ENCODE measurements at regions not wholly inside any gene's neighbourhood (a gene's known extent, or its start where the extent isn't known, plus 50 kb on each side); places are given as distances from the start of the nearest gene placed in this dataset.

DNA sequence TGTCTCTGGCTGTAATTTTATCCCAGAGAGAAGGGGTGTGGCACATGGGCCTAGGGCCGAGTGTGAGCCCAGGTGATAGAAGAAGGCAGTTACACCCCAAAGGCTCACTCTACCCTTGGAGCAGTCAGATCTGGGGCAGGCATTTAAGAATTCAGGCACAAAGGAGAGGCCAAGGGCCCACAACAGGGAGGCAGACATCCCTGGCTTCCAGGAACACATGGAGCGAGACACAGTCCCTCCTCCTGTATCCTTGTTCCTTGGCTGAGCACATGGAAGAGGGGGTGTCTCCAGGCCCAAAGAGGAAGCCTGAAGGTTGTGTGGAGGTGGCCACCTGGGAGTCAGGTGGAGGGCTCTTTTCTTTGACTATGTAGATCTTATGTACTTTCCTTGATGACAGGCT lies 286.2 kb downstream of the RPS24 start:
- DNase-seq (ENCODE audit: low read depth in 2 of 2), result no peak

DNA sequence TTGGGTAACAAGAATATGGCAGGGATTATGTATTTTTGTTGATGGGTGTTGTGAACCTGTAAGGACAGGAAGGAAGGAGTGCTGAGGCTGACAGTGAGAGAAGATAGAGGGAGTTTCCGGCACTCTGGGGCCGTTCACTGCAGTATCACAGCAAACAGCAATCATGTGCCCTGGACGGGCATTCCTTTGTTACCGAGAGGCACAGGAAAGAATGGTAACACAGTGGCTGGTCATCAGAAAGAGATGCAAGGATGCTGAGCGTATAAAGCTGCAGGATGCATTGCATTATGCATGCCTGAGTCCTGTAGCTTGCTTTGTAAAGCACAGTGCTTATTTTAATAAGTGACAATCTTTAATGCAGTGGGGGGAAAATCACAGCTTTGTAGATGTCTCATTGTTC lies 286.8 kb downstream of the RPS24 start:
- DNase-seq (ENCODE audit: low read depth in 2 of 2), result no peak

DNA sequence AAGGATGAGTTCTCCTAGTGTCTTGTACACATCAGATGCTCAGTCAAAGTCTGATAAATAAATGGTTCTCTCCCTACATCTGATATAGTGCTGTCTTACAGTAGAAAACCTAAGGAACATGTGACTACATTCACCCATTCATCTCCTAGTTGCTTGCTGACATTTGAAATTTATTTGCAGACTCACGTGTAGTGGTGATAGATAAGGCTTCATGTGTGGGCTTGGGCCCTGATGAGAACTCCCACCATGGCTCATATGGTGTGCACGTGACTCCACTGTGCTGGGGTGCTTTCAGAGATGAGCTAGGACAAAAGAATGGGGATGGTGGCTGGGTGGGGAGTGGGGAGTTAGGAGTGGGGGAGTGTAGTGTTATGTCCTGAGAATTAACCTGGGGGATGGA lies 287.3 kb downstream of the RPS24 start:
- DNase-seq (ENCODE audit: low read depth in 2 of 2), result no peak

DNA sequence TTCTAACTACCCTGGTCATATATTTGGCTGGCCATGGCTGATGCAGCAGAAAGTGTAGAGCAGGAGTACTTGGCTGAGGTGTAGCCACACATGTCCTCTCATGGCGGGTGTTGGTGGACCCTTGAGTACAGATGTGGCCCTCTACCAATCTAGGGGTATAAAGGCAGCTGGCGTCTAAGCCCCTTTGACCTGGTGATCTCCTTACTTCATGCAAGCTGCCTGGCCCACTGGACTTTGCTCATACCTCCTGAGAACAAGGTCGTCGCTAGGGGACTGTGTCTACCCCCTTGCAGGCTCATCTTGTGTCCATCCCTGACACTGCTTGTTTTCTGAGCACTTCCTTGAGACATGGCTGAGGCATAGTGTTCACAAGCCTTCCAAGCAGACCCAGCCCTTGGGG lies 287.8 kb downstream of the RPS24 start:
- no peak for DNase-seq (ENCODE audit: low read depth in 2 of 2)

DNA sequence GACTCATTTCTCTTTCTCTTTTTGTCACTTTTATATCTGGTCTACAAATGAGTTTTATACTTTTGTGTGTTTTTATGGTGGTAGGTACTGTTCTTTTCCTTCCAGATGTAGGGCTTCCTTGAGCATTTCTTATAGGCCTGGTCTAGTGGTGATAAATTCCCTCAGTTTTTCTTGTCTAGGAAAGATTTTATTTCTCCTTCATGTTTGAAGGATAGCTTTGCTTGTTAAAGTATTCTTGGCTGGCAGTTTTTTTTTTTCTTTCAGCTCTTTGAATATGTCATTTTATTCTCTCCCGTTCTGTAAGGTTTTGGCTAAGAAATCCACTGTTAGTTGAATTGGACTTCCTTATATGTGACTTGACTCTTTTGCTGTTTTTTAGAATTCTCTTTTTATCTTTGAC lies 292.7 kb downstream of the RPS24 start:
- no peak for DNase-seq (ENCODE audit: low read depth in 2 of 2)

DNA sequence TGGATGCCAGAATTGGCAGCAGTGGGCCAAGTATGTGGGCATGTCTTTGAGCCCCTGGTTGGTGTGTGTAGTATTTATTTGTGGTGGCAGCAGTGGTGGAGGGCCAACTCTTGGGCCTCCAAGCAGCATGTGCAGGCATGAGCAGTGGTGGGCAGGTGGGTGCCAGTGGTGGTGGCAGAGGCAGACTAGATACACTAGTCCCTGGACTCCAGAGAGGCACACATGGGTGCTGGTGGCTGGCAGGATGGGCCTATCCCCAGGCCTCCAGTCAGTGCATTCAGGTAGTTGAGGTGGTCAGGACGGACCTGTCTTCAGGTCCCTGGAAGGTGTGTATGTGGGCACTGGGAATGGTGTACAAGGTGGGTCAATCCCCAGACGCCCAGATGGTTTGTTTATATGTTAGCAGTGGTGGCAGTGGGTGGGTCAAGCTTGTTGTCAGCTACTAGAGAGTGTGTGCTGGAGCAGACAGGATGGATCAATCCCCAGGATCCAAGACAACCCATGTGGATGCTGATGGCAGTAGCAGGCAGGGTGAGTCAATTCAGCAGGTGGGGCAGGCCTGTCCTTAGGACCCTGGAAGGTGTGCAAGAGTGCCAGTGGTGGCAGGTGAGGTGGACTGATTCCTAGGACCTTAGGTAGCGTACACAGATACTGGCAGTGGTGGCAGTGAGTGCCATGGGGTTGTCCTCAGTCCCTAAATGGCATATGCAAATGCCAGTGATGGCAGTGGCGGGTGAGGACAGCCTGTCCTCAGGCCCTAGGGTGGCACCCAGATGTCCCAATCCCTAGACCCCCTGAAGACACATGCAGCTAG lies 294.3 kb downstream of the RPS24 start:
- no peak for DNase-seq (ENCODE audit: low read depth in 2 of 2)

DNA sequence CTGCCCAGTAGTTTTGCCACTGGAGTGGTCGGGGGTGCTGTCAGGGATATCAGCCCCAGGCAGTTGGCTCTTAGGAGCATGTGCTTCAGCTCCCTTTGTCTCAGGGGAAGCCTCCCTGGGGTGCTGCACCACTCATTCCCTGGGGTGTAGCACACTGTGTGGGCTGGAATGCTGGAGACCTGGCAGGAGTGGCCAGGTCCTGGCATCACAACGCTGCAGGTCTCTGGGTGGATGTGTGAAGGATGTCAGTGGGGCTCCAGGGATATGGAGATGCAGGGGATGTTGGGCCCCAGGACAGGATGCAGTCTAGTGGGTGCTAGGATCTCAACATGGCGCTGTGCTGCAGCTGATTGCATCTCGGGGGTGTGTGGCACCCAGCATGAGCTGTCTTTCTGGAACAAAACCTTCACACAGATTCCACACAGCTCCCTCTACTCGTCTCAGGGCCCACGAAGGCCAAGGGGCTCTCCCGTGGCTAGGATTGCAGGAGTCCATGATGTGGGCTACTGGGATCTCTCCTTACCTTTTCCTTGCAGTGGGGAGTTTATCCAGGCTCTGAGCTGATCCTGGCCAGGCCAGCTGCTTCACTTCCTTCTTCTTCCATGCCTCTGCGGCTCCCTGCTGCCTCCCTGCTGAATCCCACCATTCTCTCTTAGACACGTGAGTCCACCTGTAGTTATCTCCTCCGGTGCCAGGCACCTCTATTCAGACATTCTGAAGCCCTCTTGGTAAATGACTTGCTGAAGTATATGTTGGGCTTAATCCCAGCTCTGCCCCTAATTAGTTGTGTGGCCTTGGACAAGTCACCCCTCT lies 295.1 kb downstream of the RPS24 start:
- no peak for DNase-seq (ENCODE audit: low read depth in 2 of 2)

DNA sequence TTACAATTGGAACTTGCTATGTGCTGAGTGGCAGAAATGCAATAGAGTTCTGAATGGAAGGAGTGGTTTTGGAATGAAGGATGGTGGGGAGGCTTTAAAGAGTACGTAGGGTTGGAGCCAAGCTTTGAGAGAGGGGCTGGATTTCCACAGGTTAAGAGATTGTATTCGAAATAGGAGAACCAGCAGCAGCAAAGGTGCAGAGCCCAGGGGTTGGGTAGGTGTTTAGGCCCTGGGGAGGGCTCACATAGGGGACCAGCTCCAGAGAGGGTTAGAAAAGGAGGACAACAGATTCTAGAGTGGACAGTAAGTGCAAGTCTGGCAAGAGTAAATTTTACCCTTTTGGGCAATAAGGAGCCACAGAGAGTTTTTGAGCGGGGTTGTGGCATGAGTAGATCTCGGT lies 297.2 kb downstream of the RPS24 start:
- no peak for DNase-seq (ENCODE audit: low read depth in 2 of 2)

DNA sequence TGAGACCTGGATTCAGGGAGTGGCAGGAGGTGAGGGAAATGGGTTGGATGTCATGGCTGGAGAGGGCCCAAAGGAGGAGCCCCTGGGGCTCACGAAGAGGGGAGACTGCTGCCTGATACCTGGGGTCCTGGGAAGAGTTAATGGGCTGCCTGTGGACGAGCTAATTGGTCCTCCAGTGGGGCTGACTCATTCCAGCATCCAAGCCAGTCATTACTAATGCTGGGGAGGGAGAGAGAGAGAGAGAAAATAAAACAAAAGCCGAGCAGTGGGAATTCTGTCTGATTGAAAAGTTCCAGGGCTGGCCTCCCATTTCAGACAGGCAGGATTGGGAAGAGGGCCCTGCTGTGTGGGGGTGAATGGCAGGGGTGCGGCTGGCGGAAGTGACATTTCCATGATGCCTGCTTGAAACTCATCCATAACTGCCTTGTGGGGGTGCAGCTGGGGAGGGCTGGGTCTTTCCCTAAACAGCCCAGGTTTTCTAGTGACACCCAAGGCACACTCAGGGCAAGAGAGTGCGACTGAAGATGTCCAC lies 297.8 kb downstream of the RPS24 start:
- no peak for DNase-seq (ENCODE audit: low read depth in 2 of 2)

DNA sequence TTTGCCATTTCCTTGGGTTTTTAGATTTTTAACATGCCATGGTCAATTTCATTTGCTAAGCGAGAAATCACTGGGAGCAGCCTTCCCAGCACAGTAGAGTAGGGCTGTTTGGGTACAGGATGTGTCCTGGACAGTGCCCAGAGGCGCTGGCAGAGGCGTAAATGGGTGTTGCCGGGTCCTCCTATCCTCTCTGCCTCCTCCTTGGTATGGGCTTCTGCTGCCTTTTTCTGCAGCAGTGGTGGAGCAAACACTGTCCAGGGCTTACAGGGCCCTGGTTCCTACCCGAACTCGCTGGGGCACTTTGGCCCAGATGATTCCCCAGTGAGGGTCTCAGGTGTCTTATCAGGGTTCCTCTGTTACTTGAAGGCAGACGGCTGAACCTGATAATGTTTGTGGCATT lies 298.3 kb downstream of the RPS24 start:
- DNase-seq (ENCODE audit: low read depth in 2 of 2), result no peak

DNA sequence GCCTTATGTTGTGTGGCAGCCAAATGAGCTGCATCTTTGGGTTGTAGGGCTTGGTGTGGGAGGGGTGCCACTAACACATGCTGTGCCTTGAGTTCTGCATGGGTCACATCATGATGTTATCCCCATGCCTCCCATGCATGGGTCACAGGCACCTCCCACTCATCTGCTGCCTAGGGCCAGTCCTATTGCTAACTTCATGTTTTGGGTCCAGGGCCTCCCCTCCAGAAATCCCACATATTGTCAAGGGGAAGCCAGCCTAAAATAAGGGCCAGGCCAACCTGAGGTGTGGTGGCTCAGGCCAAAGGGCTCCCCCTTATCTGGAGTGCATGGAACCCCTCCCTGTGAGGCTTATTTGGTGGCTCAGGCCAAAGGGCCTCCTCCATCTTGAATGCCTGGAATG lies 299.0 kb downstream of the RPS24 start:
- no peak for DNase-seq (ENCODE audit: low read depth in 2 of 2)

DNA sequence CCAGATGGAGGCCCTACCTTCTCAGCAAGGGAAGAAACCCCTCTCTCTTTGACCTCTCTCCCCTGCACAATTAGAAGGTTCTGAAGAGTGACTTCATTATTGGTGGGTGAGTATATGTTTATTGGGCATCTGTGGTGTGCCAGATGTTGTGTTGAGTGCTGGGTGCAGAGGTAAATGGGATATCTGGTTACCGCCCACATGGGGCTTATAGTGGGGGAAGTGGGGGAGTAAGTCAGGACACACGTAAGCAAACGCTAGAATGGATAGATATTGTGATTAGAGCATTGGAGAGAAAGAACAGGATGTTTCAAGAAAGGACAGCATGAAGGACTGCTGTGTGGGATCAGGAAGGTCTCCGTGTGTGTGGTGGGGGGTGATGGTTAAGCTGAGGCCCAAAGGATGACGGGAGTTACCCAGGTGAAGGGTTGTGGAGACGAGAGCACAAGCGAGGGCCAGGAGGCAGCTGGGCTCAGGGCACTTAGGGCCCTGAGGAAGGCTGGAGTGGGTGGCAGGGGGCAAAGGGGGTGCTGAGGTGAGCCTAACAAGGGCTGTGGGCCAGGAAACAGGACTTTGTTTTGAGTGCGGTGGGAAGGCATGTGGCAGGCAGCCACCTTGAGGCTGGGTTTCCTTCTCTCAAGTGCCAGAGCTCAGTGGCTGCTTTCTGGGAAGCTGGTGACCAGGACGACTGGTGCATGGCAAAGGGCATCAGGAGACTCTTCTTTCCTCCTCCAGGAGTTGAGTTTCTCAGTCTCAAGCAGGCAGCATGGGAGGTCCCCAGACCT lies 299.9 kb downstream of the RPS24 start:
- no peak for DNase-seq (ENCODE audit: low read depth in 2 of 2)

DNA sequence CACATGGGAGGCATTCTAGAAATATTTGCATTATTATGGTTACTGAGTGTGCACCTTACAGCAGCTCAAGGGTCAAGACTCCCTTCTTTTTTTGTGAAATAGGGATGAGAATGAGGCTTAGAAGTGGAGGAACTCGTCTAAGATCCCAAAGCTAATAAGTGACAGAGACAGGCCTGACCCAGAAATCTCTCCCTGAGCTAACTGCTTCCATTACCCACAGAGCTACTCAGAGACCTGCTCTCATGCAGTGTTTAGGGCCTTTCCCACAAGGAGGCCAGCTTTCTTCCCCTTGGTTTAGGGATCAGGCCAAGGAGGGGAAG lies 301.7 kb downstream of the RPS24 start:
- DNase-seq (ENCODE audit: low read depth in 2 of 2), result no peak

DNA sequence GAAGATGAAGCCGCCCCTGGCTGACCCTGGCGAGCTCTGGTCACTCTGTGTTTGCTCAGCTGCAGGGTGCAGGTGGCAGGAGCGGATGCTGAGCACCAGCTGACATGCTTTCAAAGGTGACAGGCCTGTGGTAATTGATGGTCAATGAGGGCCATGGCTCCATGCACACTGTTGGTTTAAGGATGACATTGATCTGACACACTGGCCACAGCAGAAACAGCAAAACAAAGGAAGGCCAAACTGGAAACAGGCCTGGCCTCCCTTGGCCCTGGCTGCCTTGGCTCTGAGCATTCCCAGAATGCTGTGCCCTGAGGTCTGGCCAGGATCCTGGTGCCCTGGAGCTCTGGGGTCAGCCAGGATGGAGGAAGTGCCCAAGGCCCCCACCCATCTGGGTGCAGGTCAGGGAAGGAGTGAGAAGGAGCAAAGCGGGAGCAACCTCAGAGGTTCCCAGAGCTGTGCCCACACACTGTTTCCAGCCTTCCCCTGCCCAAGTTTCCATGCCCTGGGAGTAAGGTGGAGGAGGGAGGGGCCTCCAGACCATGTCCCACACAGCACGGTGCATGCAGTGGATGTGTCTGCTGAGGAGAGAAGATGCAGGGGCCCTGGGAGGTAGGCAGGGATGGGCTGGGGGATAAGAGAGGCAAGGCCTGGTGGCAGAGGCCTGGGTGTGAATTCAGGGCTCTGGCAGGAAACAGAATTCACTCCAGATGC lies 302.2 kb downstream of the RPS24 start:
- no peak for DNase-seq (ENCODE audit: low read depth in 2 of 2)

DNA sequence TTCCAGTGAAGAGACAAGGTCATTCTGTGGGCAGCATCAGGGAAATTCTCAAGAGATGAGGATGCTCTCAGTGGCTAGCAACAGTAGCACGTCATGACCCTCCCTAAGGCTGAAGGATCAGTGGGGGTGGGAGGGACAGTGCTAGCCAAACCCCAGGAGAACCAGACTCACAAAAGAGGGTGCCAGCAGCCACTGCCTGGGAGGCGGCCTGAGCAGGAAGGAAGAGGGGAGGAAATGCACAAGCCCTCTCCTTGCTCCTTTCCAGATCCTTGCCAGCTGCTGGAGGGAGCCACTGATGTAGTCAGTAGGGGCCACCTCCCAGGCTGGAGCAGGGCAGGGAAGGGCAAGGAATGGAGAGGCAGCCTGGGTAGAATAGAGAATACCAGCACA lies 302.7 kb downstream of the RPS24 start:
- no peak for DNase-seq (ENCODE audit: low read depth in 2 of 2)

DNA sequence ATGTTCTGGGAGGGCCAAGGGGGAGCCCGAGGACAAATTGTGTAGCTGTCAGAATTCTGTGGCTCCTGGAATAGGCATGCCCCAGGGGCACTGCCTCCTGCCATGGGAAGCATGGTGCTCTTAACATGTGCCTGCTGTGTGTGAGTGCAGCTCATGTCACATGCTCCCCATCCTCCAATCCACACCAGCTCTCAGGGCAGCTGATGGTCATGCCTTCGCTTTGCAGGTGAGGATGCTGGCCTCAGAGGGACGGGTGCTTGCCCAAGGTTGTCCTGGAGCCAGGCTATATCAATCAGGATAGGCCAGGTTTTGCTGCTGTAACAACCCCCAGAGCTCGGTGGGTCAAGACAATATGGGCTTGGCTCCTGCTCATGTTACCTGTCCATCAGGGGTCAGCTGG lies 303.4 kb downstream of the RPS24 start:
- DNase-seq (ENCODE audit: low read depth in 2 of 2), result no peak

DNA sequence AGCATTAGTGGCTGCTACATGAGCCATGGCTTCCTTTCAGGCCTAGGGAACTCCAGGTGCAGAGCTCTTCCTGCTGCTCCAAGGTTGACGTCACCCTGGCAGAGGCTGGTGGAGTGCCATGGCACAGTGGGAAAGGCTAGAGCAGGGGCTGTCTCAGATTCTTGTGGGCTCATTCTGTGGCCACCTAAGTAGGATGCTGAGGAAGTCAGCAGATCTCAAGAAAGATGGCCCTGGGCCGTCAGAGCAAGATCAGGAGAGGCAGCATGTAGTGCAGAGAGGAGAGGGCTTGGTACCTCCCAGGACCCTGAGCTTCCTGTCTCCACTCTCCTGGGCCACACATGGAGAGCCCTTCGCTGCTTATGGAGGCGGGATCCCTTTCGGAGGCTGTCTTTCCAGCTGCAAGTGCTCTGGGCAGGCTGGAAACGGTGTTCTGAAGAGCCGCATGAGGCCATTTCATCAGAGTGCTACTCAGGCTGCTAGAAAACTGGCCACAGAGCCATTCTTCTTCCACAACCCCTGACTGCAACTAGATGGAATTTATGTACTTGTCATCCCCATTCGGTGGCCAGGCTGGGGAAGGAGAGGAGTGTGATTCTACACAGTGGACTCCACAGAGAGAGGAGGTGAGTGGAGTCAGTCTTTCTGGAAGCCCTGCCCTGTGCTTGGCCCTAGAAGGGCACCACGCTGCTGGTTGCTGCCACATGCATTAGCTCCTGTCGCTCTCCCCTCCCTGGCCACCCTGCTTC lies 304.2 kb downstream of the RPS24 start:
- no peak for DNase-seq (ENCODE audit: low read depth in 2 of 2)

DNA sequence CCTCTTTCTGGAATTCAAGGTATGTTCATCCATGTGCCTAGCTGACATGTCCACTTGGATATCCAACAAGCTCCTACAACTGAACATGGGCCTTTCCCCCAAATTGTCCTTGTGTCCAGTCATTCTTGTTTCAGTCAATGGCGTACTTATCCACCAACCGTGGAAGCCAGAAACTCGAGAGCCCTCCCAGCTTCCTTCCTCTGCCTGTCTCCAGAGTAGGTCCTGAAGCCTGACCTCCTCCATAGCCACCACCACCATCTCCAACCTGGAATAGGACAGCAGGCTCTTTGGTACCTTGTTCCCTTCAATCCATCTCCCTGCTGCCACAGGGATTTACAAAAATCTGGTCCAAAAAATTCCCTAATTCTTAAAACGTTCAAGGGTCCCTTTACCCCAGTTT lies 305.1 kb downstream of the RPS24 start:
- DNase-seq (ENCODE audit: low read depth in 2 of 2), result no peak

DNA sequence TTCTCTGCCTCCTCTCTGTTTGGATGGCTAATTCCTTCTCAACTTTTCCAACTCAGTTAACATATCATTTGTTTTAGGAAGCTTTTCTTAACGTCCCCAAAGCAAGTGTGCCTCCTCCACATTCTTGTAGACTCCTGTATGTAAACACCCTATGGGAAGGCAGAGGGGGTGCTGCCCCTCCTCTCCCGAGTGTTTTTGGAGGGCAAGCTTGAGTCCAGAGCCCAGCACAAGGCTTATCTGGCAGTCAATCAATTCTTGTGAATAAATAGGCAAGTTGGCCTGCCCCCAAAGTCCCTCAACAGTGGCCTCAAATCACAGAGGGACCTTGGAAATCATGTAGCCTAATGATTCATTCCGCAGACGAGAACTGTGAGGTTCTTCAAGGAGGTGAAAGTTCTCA lies 305.6 kb downstream of the RPS24 start:
- no peak for DNase-seq (ENCODE audit: low read depth in 2 of 2)

DNA sequence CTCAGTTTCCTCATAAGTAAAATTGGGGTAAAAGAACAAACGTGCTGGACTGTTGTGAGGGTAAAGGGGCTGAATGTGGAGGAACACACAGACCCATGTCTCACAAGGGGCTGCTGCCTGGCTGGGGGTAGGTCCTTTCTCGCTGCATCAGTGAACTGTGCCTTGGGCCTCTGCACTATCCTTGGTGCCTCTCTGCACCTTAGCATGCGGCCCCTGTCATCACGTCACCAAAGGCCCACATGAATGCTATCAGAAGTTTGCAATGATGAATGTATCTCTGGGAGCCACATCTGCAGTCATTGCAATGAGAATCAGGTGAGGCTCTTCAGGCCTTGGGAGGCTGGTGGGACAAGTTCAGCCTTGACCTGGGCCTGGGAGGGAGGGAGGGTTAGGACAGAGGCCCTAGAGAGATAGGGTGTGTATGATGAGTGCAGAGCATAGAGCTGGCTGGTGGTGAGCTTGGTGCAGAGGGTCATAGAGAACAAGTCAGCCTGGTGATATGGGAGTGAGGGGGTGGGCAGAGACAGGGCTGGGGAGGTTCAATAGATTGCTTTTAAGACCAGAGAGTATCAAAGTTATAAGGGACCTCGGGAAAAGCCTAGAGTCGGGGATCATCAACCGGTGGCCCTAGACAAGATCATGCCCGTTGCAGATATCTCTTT lies 308.4 kb downstream of the RPS24 start:
- DNase-seq (ENCODE audit: low read depth in 2 of 2), result no peak
